HG03571 (cell line): ENCODE measurements at regions not wholly inside any gene's neighbourhood (a gene's known extent, or its start where the extent isn't known, plus 50 kb on each side); places are given as distances from the start of the nearest gene placed in this dataset.
"Not testable (repeated sequence)": the region's sequence is repeated elsewhere in the genome, so short reads cannot be mapped to it uniquely, and the experiment has no call there.

ENCODE experiments used
- ATAC-seq: cut with Tn5 transposase; IDR thresholded peaks from one replicate; pipeline ENCODE4 v1.9.1; 2021; ENCODE audit not compliant: unreplicated experiment

DNA sequence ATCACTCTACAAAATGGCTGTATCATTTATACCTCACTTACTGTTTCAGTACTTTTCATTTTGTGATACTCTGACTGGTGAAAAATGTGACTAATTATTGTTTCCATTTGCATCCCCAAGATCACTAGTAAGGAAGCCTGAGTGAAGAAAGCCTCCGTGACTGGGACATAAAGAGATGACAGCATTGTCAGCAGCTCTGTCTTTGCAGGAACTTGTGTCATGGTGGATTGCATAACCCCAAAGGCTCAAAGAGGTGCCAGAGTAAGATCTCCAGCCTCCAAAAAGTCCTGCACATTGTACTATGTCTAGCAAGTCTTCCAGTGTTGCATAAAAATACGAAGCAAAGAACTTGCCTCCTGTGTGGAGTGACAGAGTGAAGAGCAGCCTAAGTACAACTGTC is 187.5 kb upstream of the CRIM1 start:
- no peak for ATAC-seq

DNA sequence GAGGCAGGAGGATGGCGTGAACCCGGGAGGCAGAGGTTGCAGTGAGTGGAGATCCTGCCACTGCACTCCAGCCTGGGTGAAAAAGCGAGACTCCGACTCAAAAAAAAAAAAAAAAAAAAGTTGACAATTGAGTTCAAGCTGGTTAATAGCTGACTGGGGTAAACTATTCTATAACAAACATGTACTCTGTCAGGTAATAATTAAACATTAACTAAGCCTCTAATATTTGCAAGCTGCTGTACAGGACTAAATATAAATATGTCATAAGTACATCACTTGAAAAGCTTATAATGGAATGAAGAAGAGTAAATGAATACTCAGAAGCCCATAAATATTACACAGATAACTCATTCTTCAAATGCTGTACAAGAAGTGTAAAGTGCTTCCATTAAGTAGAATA is 190.4 kb upstream of the CRIM1 start:
- peak; percentile 64 for ATAC-seq

DNA sequence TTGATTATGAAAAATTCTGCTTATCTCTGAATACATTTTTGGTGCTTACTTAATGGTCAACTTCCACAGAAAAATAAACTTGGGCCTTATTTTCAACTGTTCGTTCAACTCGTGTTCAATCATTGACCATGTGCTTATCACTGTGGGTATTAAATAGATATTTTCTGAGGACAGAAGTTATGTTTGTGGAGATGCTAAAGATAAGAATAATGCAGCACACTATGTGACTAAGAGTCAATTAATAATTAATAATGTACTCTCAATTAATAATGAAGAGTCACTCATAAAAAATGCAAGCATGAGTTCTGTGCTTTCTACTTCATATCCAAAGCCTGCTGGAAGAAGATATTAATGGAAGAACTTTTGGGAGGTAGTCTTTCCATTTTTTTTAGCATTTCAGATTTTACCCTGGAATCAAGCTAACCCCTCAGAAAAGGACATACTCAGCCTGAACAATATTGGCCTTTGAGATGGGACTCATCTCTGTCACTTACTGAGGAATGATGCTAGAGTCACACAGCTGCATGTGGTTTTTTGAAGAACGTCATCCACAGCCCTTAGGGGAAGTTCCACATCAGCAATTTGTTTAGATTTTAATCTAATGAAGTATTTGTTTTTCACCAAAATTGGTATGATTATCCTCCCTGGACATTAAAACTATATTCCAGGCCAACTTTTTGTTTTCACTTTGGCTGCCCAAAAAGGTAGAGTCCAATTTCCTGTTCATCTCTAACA is 191.9 kb upstream of the CRIM1 start:
- peak; percentile 77 for ATAC-seq

DNA sequence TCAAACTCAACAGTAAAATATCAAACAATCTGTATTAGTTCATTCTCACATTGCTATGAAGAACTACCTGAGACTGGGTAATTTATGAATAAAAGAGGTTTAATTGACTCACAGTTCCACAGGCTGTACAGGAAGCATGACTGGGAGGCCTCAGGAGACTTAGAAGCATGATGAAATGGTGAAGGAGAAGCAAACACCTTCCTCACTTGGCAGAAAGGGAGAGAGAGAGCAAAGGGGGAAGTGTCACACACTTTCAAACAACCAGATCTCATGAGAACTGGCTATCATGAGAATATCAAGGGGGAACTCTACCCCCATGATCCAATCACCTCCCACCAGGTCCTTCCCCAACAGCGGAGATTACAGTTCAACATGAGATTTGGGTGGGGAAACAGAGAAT is 198.5 kb upstream of the CRIM1 start:
- ATAC-seq: not testable (repeated sequence)

DNA sequence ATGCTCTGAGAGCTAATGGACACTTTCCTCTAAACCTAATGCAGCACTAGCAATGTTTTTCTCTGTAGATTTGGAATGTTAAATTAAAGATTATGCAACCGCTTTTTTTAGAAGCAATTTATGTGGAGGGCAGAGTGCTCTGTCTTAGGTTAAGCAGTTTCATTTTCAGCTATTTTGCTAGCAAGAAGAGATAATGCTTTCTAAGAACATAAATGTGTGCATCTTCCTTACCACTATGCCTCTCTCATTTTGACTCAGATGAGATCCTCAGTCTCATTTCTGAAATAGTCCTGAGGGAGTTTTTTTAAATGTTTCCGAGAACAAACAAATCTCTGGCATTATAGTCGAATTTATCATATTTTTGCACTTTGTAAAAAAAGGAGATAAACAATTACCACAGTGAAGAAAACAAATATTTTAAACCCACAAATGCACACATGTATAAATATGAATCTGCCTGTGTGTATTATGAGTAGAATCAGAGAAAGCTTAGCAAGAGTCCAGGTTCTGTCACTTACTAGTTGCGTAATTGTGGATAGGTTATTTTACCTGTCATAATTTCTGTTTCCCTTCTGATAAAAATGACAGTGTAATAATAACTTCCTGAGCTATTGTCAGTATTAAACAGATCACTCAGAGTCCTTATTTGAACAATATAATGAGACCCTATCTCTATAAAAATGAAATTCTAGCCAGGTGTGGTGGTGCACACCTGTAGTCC is 207.7 kb upstream of the CRIM1 start:
- ATAC-seq: peak; percentile 91

DNA sequence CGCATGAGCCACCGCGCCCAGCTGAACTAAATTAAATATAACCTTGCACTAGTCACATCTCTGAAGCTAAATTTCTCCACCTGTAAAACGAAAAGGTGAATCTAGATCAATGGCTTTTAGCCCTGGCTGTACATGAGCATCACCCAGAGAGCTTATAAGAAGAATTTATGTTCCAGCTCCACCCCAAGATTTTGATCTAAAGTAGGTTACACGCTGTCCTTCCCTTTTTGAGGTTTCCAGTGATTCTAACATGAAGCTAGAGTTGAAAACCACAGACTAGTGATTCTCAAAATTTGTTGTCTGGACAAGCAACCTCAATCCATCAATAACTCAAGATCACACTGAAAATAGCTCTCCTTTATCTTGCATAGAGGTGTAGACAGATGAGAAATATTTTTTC is 208.8 kb upstream of the CRIM1 start:
- no peak for ATAC-seq

DNA sequence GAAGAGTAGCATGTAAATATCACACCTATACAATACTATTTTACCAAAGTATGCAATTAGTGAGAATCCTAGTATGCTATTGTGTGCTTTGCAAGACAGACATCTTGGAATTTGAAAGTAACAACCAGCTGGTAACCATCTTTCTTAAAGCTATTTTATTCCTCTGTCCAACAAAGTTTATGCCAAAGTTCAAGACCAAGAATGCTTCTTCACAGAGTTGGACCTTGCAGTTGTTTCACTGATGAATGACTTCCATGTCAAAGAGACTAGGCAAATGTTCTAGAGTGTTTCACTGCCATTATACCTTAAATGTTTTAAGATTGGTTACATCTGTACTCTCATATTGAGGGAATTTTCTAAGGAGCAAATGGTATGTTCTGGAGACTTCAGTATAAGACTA is 215.2 kb upstream of the CRIM1 start:
- ATAC-seq: no peak

DNA sequence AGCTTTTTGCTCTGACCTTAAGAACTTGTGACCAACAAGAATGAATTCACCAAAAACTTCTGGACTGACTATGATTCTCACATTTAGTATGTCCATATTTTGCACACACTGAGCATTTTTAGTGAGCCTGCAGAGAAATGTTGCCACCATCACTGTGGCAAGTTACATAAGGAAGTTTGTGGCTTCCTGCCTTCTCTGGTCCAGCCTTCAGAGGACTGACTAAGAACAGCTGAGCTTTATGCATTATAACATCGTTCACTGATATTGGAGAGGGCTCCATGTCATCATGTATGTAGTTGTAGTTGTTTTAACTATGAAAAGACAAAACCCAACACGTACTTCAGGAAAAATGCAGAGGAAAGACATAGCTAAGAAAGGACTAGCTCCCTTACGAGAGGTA is 218.0 kb upstream of the CRIM1 start:
- no peak for ATAC-seq

DNA sequence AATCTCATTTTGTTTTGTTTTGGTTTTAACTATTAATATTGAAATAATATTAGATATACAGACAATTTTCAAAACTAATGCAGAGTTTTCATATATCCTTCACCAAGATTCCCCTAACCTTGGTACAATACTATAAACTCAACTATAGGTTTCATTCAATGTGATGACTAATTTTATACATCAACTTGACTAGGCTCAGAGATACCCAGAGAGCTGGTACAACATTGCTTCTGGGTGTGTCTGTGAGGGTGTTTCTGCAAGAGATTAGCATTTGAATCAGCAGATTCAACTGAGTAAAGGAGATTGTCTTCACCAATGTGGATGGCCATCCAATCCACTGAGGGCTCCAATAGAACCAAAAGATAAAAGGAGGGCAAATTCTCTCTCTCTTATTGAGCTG is 221.3 kb upstream of the CRIM1 start:
- no peak for ATAC-seq

DNA sequence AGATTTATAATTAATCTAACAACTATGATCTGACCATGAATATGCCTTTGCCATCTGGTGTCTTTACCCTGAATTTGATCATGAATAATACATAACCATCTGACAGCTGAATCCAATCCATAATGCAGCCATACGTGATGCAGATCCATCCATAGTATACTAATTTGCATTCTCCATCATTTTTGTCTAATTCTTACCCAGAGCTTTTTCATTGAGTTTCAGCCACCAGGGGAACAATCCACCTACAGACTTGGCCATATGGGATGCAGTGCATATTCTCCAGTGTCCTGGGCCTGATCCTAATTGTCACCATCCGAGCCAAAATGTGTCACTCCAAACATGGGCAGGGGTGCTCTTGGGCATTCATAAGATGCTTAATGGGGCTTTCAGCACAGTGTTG is 227.2 kb upstream of the CRIM1 start:
- no peak for ATAC-seq

DNA sequence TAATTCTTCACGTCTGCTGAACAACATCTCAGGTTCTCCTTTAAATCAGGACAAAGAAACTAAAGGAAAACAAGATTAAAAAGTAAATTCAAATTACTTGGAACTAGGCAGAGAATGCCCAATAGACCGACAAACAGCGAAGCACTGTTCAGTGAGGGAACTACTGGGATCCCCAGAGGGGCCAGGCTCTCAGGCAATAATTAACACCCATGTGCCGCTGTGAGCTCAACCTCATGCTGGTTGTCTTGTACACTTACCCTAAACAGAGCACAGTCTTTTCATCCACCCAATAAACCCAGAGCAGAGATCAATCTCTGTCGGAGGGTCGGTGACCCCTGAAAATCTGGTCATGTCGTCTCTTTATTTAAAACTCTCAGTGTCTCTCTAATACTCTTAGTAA is 229.9 kb upstream of the CRIM1 start:
- ATAC-seq: no peak

DNA sequence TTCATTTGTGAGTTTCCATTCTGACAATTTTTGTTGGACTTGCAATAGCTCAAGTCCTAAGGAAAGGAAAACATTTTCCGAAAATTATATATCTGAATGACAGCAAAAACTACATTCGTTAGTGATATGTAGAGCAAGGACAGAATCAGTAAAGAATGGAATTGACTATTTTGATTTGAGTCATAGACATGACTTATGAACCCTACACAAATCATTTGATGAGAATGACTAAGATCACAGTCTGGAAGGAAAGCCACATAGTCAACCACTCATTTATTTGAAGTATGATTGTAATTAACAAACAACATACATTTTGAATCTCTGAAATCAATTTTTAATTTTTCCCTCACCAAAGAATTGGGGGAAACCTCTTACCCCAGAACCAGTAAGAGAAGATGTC is 231.6 kb upstream of the CRIM1 start:
- no peak for ATAC-seq

DNA sequence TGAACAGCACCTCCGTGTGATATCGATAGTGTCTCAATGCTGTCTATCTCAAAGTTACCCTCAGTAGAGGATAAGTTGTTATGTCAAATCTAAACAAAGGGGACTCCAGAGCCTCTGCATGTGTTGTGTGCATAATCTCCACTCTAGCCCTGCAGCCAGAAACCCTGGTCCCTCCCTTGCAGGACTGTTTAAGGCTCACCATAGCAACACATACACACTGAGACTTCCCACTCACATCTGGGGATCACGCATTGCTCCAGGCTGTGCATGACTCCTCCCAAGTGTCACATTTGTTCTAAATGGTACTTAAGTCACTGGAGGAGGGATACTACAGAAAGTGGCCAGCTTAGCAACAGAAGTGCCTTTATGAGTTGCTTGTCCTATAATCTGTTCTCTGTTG is 258.6 kb upstream of the CRIM1 start:
- no peak for ATAC-seq

DNA sequence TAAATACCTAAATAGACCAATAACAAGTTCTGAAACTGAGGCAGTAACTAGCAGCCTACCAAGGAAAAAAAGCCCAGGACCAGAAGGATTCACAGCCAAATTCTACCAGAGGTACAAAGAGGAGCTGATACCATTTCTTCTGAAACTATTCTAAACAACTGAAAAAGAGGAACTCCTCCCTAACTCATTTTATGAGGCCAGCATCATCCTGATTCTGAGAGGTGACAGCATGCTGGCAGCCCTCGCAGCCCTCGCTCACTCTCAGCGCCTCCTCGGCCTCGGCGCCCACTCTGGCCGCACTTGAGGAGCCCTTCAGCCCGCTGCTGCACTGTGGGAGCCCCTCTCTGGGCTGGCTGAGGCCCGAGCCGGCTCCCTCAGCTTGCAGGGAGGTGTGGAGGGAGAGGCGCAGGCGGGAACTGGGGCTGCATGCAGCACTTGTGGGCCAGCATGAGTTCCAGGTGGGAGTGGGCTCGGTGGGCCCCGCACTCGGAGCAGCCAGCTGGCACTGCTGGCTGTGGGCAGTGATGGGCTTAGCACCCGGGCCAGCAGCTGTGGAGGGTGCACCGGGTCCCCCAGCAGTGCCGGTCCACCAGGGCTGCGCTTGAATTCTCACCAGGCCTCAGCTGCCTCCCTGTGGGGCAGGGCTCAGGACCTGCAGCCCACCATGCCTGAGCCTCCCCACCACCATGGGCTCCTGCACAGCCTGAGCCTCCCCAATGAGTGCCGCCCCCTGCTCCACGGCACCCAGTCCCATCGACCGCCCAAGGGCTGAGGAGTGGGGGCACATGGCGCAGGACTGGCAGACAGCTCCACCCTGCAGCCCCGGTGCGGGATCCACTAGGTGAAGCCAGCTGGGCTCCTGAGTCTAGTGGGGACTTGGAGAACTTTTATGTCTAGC is 263.5 kb upstream of the CRIM1 start:
- ATAC-seq: not testable (repeated sequence)

DNA sequence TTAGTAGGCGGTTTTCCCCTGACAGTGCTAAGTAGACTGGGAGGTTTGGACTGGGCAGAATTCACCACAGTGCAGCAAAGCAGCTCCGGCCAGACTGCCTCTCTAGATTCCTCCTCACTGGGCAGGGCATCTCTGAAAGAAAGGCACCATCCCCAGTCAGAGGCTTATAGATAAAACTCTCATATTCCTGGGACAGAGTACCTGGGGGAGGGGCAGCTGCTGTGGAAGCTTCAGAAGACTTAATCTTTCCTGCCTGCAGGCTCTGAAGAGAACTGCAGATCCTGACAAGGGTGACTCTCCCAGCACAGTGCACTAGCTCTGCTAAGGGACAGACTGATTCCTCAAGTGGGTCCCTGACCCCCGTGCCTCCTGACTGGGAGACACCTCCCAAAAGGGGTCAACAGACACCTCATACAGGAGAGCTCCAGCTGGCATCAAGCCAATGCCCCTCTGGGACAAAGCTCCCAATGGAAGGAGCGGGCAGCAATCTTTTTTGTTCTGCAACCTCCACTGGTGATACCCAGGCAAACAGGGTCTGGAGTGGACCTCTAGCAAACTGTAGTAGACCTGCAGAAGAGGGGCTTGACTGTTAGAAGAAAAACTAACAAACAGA is 266.8 kb upstream of the CRIM1 start:
- no peak for ATAC-seq

DNA sequence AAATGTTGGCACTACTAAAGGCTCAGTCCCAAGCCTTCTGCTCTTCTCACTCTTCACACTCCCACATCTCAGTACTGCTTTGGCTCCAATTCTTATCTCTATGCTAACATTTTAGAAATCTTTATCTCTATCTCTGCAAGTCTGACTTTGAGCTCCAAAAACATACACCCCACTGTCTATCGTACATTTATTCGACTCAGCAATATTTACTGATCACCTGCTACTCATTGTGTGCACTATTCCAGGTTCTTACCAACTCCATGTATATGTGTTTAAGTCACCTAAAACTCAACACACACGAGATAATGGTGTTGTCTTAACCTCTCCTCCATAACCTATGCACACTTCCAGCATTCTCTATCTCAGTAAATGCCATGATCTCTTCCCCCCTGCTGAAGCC is 268.2 kb upstream of the CRIM1 start:
- no peak for ATAC-seq

DNA sequence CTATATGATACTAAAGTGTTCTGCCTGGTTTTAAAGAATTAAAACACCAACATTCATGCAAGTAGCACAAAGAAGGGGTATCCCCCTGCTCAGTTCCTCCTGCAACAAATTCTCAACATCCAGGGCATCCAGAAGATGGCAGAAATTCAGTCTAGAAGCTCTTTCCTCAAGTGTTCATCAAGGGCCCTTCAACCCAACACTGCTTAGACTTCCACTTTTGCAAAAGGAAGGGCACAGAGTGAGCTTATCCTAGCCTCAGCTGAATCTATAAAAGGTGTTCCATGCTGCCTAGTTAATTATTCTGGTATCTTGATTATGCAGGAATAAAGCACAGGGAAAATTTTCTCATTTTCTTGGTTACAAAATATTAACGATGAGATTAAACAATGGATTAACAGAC is 275.8 kb upstream of the CRIM1 start:
- no peak for ATAC-seq

DNA sequence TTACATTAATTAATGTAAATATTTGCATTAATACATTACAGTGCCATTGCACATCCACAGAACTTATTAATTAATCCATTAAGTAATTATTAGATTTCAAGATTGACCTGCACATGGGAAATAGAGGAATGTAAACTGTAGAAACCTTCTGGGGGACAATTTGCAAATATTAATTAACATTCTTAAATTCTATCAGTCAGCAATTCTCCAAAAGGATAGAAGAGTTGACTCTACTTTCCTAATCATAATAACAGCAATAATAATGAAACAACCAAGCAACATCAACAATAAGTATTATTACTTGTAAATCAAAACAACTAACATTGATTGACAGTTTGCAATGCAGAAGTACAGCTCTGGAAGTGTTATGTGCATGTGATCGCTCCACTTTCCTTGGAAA is 281.6 kb upstream of the CRIM1 start:
- ATAC-seq: no peak

DNA sequence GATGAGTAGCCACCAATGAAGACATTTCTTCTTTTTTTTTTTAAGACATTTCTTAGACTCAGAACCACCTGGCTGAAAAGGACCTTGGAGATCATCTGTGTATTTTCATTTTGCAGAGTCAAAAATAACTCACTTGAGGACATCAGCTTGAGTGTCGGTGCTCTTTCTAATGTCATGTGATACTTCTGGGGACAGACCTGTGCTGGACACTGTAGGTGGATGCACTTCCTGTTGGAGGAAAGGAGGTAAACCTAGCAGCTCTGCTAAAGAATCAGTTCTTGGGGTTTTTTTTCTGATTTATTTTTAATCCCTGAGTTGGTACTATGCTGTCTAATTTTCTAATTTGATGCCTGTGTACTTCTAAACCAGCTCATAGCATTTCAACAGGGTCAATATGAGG is 283.9 kb upstream of the CRIM1 start:
- no peak for ATAC-seq

DNA sequence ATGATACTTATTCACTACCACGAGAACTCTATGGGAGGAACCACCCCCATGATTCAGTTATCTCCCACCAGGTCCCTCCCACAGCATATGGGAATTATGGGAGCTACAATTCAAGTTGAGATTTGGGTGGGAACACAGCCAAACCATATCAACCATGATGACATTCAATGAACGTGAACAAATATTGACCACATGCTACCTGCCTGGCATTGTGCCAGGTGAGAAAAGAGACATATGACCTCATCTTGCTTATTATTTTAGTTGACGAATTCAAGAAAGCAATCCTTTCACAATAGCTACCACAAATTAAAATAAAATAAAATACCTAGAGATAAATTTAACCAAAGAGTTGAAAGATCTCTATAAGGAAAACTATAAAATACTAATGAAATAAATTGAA is 286.5 kb upstream of the CRIM1 start:
- no peak for ATAC-seq

DNA sequence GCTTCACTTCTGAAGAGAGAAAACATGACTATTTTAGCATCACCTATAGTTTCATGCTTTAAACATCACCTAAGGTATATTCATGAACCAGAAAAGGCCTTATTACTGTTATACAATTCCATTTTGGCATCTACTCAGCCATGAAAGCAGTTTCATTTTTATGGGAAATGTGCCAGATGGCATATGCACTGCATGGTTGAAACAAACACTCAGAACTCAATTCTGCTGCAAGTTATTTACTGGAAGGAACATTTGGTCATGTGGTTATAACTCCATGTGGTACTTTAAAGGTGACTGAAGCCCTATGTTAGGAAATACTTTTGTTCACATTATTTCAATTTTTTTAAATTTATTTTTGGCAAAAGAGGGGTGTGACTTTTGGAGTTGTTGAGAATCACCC is 287.5 kb upstream of the CRIM1 start:
- ATAC-seq: no peak
